Ovary (tissue), 7 donors: ENCODE measurements at regions not wholly inside any gene's neighbourhood (a gene's known extent, or its start where the extent isn't known, plus 50 kb on each side); places are given as distances from the start of the nearest gene placed in this dataset.

Experiments
- DNase-seq, 5 donors: peaks; one replicate each; pipeline ENCODE4 v3.0.0-alpha.2; 2019 to 2020
- H3K27ac ChIP-seq, 2 donors: fragments of 200-600 bp; one replicate each; pipeline versions ENCODE4 v1.5.1 to v1.8.0; 2019 to 2022
- H3K27me3 ChIP-seq: fragments of 200-600 bp; one replicate; pipeline ENCODE4 v1.8.0; 2022
- H3K36me3 ChIP-seq: fragments of 200-600 bp; sonication (generic); one replicate; pipeline ENCODE4 v1.5.1; 2019
- H3K4me1 ChIP-seq: one replicate; pipeline ENCODE4 v1.8.1; 2013; ENCODE audit warnings: mild to moderate bottlenecking, moderate library complexity; ENCODE audit not compliant: insufficient read depth
- H3K4me3 ChIP-seq: fragments of 200-600 bp; sonication (generic); one replicate; pipeline ENCODE4 v1.5.1; 2017
- H3K9me3 ChIP-seq, 2 donors: fragments of 200-600 bp in 1 of 2; sonication (generic) in 1 of 2; one replicate each; pipeline versions ENCODE4 v1.5.1 to v1.8.1; 2013 to 2019; ENCODE audit warnings: mild to moderate bottlenecking in 1 of 2, moderate library complexity in 1 of 2
- EP300 ChIP-seq: sonication (generic); formaldehyde crosslinking; IDR thresholded peaks from one replicate; pipeline ENCODE4 v1.6.1; 2017; ENCODE audit warnings: antibody characterized with exemption
- POLR2A ChIP-seq: fragments of 450-650 bp; IDR thresholded peaks from one replicate; pipeline ENCODE4 v1.6.1; 2017; ENCODE audit warnings: antibody characterized with exemption, mild to moderate bottlenecking, moderate library complexity
- WGBS, 3 donors: extraction: QIAGEN DNeasy Blood & Tissue Kit in 1 of 3; methylation state at CpG; one replicate each; pipeline versions ENCODE4 v1.1.5 to v1.1.7; 2013 to 2017; 5-methylcytosine and 5-hydroxymethylcytosine counted together
- intact Hi-C, 4 donors: fragments of 100-400 bp; cut with DNase I; formaldehyde crosslinking; loops; one replicate each; pipeline versions ENCODE4 v1.11.0 to v1.15.1; 2022 to 2023
- TF ChIP-seq, protein P1 (sequence below), 3 donors: fragments of 450-650 bp in 2 of 3; fragments of 200-600 bp in 1 of 3; IDR thresholded peaks; one replicate each; pipeline versions ENCODE4 v1.5.1 to v1.8.0; 2016 to 2022; ENCODE audit warnings: antibody characterized with exemption in 3 of 3, mild to moderate bottlenecking in 1 of 3
- donor health status: DM: no; HTN: no; CAD: no; lungs with moderate emphysema.
- donor health status: DM: no; HTN: no; CAD: no.
- donor health status: Bipolar disorder and iron deficiency.
- donor health status: DM: no; HTN: no; CAD: no.
- donor health status: DM: yes; HTN: yes; CAD: no.

DNA sequence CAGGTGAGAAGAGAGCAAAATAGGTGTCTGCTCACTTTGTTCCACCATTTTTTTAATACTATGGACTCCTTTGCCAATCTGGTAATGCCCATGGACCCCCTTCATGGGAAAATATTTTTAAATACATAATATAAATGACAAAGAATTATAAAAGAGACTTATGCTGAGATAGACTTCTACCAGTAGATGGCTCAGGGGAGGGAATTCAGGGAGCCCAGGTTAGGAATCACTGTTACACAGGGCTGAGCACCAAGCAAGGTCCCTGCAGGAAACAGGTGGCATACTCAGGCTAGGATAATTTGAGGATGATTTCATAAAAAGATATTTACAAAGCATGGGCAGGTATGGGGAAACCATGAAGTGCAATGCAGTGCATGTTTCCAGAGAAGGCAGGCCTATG is 525.9 kb downstream of the FGF9 start:
- no peak overlapping the region for H3K27ac ChIP-seq
- DNase-seq = no peak

DNA sequence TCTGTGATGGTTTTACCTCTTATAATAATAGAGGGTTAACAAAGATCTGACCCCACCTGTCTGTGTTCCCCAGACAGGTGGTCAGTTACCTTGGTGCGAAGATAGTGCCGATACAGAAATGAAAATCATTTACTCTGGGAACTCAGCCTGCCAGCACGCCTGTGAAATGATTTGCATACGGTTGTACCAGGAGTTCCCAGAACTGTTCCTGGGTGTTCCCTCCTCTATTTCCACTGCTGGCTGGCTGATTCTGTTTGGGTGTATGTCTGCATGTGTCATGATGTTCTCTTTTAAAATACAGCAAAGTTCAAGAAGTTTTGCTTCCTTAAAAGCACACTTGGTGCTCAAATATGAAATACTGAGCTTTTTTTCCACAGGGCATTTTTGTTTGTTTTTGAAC is 527.1 kb downstream of the FGF9 start:
- Histone ChIP-seq H3K4me3 (no peak overlapping the region), H3K4me1 (no peaks in the 10 kb centered on the region), H3K27me3 (no peaks in the 10 kb centered on the region), H3K27ac (no peak overlapping the region), H3K9me3 (no peaks in the 10 kb centered on the region), H3K36me3 (no peaks in the 10 kb centered on the region)
- 0 to 12% (median 6%) methylated on average over 4 of the region's 4 CpGs for WGBS, 3 donors
- TF ChIP-seq, protein P1, sequence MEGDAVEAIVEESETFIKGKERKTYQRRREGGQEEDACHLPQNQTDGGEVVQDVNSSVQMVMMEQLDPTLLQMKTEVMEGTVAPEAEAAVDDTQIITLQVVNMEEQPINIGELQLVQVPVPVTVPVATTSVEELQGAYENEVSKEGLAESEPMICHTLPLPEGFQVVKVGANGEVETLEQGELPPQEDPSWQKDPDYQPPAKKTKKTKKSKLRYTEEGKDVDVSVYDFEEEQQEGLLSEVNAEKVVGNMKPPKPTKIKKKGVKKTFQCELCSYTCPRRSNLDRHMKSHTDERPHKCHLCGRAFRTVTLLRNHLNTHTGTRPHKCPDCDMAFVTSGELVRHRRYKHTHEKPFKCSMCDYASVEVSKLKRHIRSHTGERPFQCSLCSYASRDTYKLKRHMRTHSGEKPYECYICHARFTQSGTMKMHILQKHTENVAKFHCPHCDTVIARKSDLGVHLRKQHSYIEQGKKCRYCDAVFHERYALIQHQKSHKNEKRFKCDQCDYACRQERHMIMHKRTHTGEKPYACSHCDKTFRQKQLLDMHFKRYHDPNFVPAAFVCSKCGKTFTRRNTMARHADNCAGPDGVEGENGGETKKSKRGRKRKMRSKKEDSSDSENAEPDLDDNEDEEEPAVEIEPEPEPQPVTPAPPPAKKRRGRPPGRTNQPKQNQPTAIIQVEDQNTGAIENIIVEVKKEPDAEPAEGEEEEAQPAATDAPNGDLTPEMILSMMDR (IDR thresholded peaks at IDR 0.05) = no peak
- TF ChIP-seq POLR2A (no peak), EP300 (no peak)
- intact Hi-C loops = no loop called here
- DNase-seq = no peak

More for the DNA sequence above, 525.9 kb downstream of the FGF9 start:
- Histone ChIP-seq H3K36me3 (no peaks in the 10 kb centered on the region), H3K27me3 (no peaks in the 10 kb centered on the region), H3K4me3 (no peak overlapping the region), H3K9me3 (no peaks in the 10 kb centered on the region), H3K4me1 (no peaks in the 10 kb centered on the region)
- intact Hi-C loops = no loop called here
- TF ChIP-seq POLR2A = no peak
- TF ChIP-seq, protein P1 (IDR thresholded peaks at IDR 0.05) = no peak
- no peak for TF ChIP-seq EP300

DNA sequence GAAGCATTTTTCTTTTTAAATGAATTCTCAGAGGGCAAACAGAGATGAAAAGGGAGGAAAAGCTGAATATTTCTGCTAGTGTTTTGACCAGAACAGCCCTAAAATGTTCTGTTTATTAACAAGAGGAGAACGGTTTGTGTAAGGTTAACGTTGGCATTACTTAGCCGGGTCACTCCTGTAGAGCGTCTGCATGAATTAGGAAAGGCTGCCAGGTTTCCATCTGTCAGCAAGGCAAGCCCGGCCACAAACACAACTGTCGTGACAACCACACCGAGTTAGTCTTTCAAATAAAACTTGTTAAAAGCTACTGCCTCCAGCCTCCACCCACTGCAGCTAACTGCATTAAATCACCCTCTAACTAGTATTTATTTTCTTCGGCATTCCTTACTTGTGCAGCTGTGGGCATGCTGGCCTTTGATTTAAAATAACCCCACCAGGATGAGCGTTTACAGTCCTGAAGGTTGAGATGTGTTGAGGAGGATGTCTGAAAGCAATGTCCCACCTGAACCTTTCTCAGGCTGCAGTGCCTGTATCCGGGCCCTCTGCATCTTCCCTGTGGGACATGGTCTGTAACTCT is 527.9 kb downstream of the FGF9 start:
- H3K36me3 ChIP-seq = no peaks in the 10 kb centered on the region
- H3K9me3 ChIP-seq = no peaks in the 10 kb centered on the region
- no peaks in the 10 kb centered on the region for H3K27me3 ChIP-seq
- 9 to 17% (median 12%) methylated on average over 10 of the region's 10 CpGs for WGBS, 3 donors
- no peaks in the 10 kb centered on the region for H3K4me1 ChIP-seq
- no peak overlapping the region for H3K27ac ChIP-seq
- intact Hi-C loops = no loop called here
- H3K4me3 ChIP-seq = no peak overlapping the region
- TF ChIP-seq, protein P1 (IDR thresholded peaks at IDR 0.05) = no peak
- TF ChIP-seq POLR2A = no peak
- no peak for TF ChIP-seq EP300
- no peak for DNase-seq

DNA sequence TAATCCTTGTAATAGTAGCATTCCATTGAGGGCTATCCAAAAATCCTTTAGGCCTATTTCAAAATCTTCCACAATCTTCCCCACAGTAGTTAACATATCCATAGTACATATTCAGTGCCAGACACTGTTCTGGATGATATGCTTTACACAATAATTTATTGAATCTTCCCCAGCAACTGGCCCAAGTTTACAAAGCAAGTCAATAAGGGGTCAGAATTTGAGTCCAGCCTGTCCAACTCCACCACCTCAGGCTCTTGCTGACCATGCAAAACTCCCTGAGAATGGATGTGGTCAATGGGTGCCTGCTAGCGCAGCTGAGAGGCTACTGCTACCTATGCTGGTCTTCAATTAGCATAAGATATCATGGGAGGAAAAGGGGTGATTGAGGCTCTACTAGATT is 529.6 kb downstream of the FGF9 start:
- Histone ChIP-seq H3K27me3 (no peaks in the 10 kb centered on the region), H3K27ac (no peak overlapping the region), H3K36me3 (no peaks in the 10 kb centered on the region), H3K9me3 (no peaks in the 10 kb centered on the region), H3K4me1 (no peaks in the 10 kb centered on the region), H3K4me3 (no peak overlapping the region)
- WGBS, 3 donors = 96 to 100% (median 100%) methylated on average over 1 of the region's 1 CpG
- TF ChIP-seq EP300 = no peak
- TF ChIP-seq, protein P1 (IDR thresholded peaks at IDR 0.05) = no peak
- TF ChIP-seq POLR2A = no peak
- intact Hi-C loops = no loop called here
- DNase-seq = no peak
